ENCODE measurements at regions not wholly inside any gene's neighbourhood (a gene's known extent, or its start where the extent isn't known, plus 50 kb on each side); places are given as distances from the start of the nearest gene placed in this dataset.
"Not testable (repeated sequence)": the region's sequence is repeated elsewhere in the genome, so short reads cannot be mapped to it uniquely, and the experiment has no call there.

DNA sequence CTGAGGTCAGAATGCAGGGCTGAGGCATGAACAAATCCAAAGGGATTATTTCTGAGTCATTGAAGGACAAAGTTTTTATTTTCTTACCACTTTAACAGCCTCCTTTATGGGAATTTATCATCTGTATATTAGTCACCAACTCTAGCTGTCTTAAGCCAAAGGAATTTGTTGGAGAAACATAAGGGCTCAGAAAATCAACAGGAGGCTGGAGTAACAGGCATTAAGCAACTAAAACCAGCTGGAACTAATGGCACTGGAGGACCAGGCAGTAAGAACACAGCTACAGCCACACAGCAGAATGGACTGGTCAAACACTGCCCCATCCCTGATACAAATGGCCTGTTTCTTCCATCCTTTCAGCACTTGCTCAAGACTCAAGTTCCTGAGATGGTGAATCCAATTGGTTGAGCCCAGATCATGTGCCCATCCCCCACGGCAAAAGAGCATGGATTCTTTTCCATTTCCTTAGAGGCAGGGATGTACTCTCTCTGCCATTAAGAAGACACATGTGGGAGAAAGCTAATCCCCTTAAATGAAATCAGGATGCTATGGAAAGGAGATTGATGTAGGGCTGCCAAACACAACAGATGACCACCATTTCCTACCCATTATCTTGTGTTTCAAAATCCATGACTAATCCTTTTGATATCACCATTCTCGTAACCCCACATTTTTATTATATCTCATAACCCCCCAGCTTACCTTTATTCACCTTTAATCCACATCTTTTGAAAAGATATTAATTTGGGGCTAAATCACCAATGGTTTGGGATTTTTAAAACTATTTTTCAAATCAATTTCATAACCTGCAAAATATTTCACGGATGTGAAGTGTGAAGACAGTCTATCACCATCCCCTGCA lies 157.0 kb upstream of the FNDC3A start:
- H3K9me3 Mint-ChIP-seq, result no peaks in the 10 kb centered on the region
- H3K27ac Mint-ChIP-seq, result no peak overlapping the region
- no peaks in the 10 kb centered on the region for H3K36me3 Mint-ChIP-seq
- peaks cover 4% of the 10 kb centered on the region for H3K27me3 Mint-ChIP-seq
- POLR2A ChIA-PET, result interaction anchor here (2.1 kb wide), 1 partner anchor 157 kb away, joined by 6 read pairs; the partner anchor contains the start of gene FNDC3A
- no peak overlapping the region for H3K4me3 Mint-ChIP-seq
- peaks cover 13% of the 10 kb centered on the region for H3K4me1 Mint-ChIP-seq
- no peak for DNase-seq
- ATAC-seq (ENCODE audit: low read depth), result no peak

GRCh38 chr13:48819376-48819775 lies 156.3 kb upstream of the FNDC3A start:
- Mint-ChIP-seq H3K27me3 (peaks cover 4% of the 10 kb centered on the region), H3K4me3 (no peak overlapping the region), H3K36me3 (no peaks in the 10 kb centered on the region), H3K27ac (no peak overlapping the region), H3K4me1 (peaks cover 13% of the 10 kb centered on the region), H3K9me3 (no peaks in the 10 kb centered on the region)
- DNase-seq, result no peak
- no peak for ATAC-seq (ENCODE audit: low read depth)
- POLR2A ChIA-PET, result no interaction called here

DNA sequence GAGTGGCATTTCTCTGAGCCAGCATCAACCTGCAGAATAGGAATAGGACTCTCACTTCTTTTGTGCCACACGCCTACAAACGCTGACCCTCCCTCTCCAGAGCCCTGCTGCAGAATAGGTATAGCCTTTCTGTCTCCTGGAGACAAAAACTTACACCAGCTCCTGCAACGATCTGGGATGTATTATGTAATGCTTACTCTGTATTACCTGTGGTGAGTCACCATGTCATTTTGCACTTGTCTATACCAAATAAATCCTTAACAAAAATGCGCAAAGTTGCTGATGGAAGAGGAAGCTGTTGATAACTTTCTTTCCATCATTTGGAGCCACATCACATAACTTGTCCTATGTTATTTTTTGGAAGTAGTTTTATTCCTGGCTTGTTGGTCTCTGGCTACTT lies 155.8 kb upstream of the FNDC3A start:
- Mint-ChIP-seq H3K4me3 (no peak overlapping the region), H3K4me1 (peaks cover 13% of the 10 kb centered on the region), H3K9me3 (no peaks in the 10 kb centered on the region), H3K36me3 (no peaks in the 10 kb centered on the region), H3K27me3 (peaks cover 4% of the 10 kb centered on the region), H3K27ac (no peak overlapping the region)
- ATAC-seq (ENCODE audit: low read depth) (no peak), DNase-seq (no peak)
- POLR2A ChIA-PET, result no interaction called here

GRCh38 chr13:48823526-48823925 lies 152.2 kb upstream of the FNDC3A start:
- H3K4me3 Mint-ChIP-seq; H3K27ac Mint-ChIP-seq; H3K4me1 Mint-ChIP-seq; ATAC-seq (ENCODE audit: low read depth); H3K27me3 Mint-ChIP-seq; POLR2A ChIA-PET; DNase-seq: not testable (repeated sequence)
- Mint-ChIP-seq H3K36me3 (peaks cover 16% of the 10 kb centered on the region), H3K9me3 (peaks cover 13% of the 10 kb centered on the region)

GRCh38 chr13:48826039-48826438 lies 149.7 kb upstream of the FNDC3A start:
- H3K4me3 Mint-ChIP-seq, result no peak overlapping the region
- peaks cover 16% of the 10 kb centered on the region for H3K36me3 Mint-ChIP-seq
- no peak overlapping the region for H3K27ac Mint-ChIP-seq
- POLR2A ChIA-PET, result interaction anchor here (2.1 kb wide), 1 partner anchor 150 kb away, joined by 6 read pairs; the partner anchor contains the start of gene FNDC3A
- peaks cover 14% of the 10 kb centered on the region for H3K9me3 Mint-ChIP-seq
- H3K4me1 Mint-ChIP-seq, result peaks cover 23% of the 10 kb centered on the region
- peaks cover 4% of the 10 kb centered on the region for H3K27me3 Mint-ChIP-seq
- ATAC-seq (ENCODE audit: low read depth) (no peak), DNase-seq (no peak)

- H3K27me3 Mint-ChIP-seq; DNase-seq; POLR2A ChIA-PET; ATAC-seq (ENCODE audit: low read depth); H3K4me3 Mint-ChIP-seq: not testable (repeated sequence)
- Mint-ChIP-seq H3K4me1 (peaks cover 23% of the 10 kb centered on the region), H3K36me3 (peaks cover 19% of the 10 kb centered on the region), H3K9me3 (peaks cover 20% of the 10 kb centered on the region), H3K27ac (peak overlapping the region; percentile 13)
These were observed 148.7 kb upstream of the FNDC3A start for GRCh38 chr13:48826922-48827454.

DNA sequence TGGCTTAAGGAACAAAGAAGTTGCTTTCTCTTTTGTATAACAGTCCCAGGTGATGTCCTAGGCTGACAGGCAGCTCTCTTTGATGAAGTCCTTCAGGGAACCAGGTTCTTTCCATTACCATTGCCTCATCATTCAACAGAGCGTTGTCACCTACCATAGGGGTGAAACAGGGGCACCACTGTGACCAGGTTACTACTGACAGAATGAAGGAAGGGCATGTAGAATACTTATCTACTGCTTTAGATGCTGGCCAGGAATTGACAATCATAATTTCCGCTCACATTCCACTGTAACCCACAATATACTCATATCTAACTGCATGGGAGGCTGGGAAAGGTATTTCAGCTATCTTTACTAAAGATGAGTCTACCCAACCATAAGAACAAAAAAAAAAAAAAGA lies 148.0 kb upstream of the FNDC3A start:
- Mint-ChIP-seq H3K27me3 (peaks cover 4% of the 10 kb centered on the region), H3K4me1 (peaks cover 23% of the 10 kb centered on the region), H3K4me3 (no peak overlapping the region), H3K27ac (no peak overlapping the region), H3K9me3 (peaks cover 24% of the 10 kb centered on the region), H3K36me3 (peaks cover 21% of the 10 kb centered on the region)
- POLR2A ChIA-PET, result no interaction called here
- DNase-seq (no peak), ATAC-seq (ENCODE audit: low read depth) (no peak)

DNA sequence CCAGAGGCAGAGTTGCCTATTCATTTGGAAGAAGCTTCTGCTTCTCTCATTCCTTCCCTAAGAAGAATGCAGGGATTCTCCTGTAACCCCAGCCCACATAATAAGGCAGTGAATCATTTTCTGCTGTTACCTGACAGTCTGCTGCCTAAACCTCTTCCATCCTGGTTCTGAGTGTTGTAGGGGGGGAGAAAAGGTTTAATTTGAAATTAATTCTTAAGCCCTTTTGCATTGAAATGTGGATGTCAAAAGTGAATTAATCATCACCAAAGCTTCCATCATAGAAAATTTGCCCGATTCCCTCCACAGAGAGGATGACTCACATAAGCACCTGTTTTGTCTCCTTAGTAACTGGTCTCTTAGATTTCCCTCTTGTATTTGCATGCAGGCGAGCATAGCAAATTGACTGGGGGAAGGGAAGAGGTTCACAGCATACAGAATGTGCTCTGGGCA lies 146.7 kb upstream of the FNDC3A start:
- POLR2A ChIA-PET, result no interaction called here
- Mint-ChIP-seq H3K27me3 (no peaks in the 10 kb centered on the region), H3K4me3 (peak overlapping the region; percentile 7), H3K9me3 (peaks cover 25% of the 10 kb centered on the region), H3K4me1 (peaks cover 23% of the 10 kb centered on the region), H3K27ac (peak overlapping the region; percentile 7), H3K36me3 (peaks cover 24% of the 10 kb centered on the region)
- DNase-seq (no peak), ATAC-seq (ENCODE audit: low read depth) (peak; percentile 70)

DNA sequence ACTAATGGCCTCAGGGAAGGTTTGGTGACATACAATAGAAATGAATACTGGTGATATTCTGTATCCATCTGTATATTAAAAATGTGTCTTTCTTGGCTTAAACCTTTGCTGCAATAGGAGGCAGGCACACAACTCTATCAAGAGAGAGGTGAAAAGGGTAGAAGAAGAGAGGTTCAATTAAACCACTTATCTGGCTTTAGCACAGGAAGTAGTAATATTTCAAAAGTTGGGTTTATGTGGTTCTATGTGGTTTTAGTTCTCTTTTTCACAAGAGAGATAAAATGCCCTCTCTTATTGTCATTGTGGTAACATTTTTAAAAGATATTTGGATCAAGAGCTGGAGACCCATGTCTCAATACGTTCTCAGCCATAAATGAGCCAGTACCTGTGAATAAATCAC lies 146.2 kb upstream of the FNDC3A start:
- no peak for DNase-seq
- Mint-ChIP-seq H3K27ac (no peak overlapping the region), H3K27me3 (no peaks in the 10 kb centered on the region), H3K4me3 (peak overlapping the region; percentile 30), H3K36me3 (peaks cover 24% of the 10 kb centered on the region), H3K9me3 (peaks cover 28% of the 10 kb centered on the region), H3K4me1 (peaks cover 23% of the 10 kb centered on the region)
- peak; percentile 70 for ATAC-seq (ENCODE audit: low read depth)
- POLR2A ChIA-PET, result interaction anchor here (0.7 kb wide), 1 partner anchor 147 kb away, joined by 4 read pairs; no protein-coding TSS in a partner anchor

DNA sequence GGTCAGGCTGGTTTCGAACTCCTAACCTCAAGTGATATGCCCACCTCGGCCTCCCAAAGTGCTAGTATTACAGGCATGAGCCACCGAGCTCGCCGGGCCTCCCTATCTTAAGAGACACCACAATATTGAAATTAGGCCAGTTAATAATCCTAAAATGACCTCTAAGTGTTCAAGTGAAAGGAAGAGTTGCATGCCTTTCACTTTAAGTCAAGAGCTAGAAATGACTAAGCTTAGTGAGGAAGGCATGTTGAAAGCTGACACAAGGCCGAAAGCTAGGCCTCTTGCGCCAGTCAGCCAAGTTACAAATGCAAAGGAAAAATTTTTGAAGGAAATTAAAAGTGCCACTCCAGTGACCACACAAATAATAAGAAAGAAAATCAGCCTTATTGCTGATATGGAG lies 144.5 kb upstream of the FNDC3A start:
- H3K9me3 Mint-ChIP-seq, result peaks cover 29% of the 10 kb centered on the region

DNA sequence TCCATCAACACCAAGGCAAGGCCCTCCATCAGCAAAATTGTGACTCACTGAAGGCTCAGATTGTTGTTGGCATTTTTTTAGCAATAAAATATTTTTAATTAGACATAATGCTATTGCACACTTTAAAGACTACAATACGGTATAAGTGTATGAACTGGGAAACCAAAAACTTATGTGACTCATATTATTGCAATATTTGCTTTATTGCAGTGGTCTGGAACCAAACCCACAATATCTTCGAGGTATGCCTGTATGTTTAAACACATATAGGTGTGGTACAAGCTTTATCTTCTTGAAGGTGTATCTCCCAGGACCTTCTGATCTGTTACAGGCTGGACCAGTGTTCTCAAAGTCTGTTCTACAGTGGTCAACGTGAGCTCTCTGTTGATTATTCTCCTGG lies 142.3 kb upstream of the FNDC3A start:
- POLR2A ChIA-PET, result no interaction called here
- DNase-seq (no peak), ATAC-seq (ENCODE audit: low read depth) (no peak)
- Mint-ChIP-seq H3K27me3 (peaks cover 3% of the 10 kb centered on the region), H3K36me3 (peaks cover 9% of the 10 kb centered on the region), H3K4me3 (no peak overlapping the region), H3K9me3 (peaks cover 17% of the 10 kb centered on the region), H3K4me1 (peaks cover 18% of the 10 kb centered on the region), H3K27ac (no peak overlapping the region)

More for the DNA sequence above, 144.5 kb upstream of the FNDC3A start:
- no peak for ATAC-seq (ENCODE audit: low read depth)
- Mint-ChIP-seq H3K4me1 (peaks cover 23% of the 10 kb centered on the region), H3K36me3 (peaks cover 22% of the 10 kb centered on the region), H3K4me3 (no peak overlapping the region), H3K27me3 (no peaks in the 10 kb centered on the region), H3K27ac (no peak overlapping the region)
- no peak for DNase-seq
- POLR2A ChIA-PET, result interaction anchor here (1.1 kb wide), 1 partner anchor 11 kb away, joined by 3 read pairs; no protein-coding TSS in a partner anchor

- DNase-seq; H3K36me3 Mint-ChIP-seq; ATAC-seq (ENCODE audit: low read depth); H3K27ac Mint-ChIP-seq; H3K4me3 Mint-ChIP-seq; H3K27me3 Mint-ChIP-seq; H3K4me1 Mint-ChIP-seq; POLR2A ChIA-PET: not testable (repeated sequence)
- H3K9me3 Mint-ChIP-seq, result peaks cover 16% of the 10 kb centered on the region
These were observed 140.4 kb upstream of the FNDC3A start for GRCh38 chr13:48835326-48835725.

GRCh38 chr13:48838193-48838973 lies 137.3 kb upstream of the FNDC3A start:
- ATAC-seq (ENCODE audit: low read depth) (no peak), DNase-seq (no peak)
- Mint-ChIP-seq H3K4me3 (no peak overlapping the region), H3K27ac (no peak overlapping the region), H3K36me3 (peaks cover 3% of the 10 kb centered on the region), H3K4me1 (no peaks in the 10 kb centered on the region), H3K27me3 (peaks cover 11% of the 10 kb centered on the region), H3K9me3 (peaks cover 6% of the 10 kb centered on the region)
- POLR2A ChIA-PET, result no interaction called here
